PC-3 (cell line): ENCODE measurements at regions not wholly inside any gene's neighbourhood (a gene's known extent, or its start where the extent isn't known, plus 50 kb on each side); places are given as distances from the start of the nearest gene placed in this dataset.

Experiments used
- ATAC-seq: fragments of 200-7000 bp; cut with Tn5 transposase; 2 replicates; pipeline ENCODE4 v1.9.1; 2020; ENCODE audit warnings: mild to moderate bottlenecking, moderate library complexity
- BruUV-seq: library from RNA; stranded (reverse); fragments of 400-500 nt; replicated peaks from 2 replicates; lab custom pipeline; 2021; lab: Mats Ljungman, UMichigan
- CTCF ChIA-PET: fragments of 300-600 bp; sonication (Branson Sonifier 250); formaldehyde crosslinking; loops from one replicate; lab custom pipeline; 2022; ENCODE audit warnings: antibody characterized with exemption; lab: Charles Lee
- POLR2A ChIA-PET: fragments of 300-600 bp; sonication (Branson Sonifier 250); formaldehyde crosslinking; loops from one replicate; lab custom pipeline; 2022; ENCODE audit warnings: antibody characterized with exemption; ENCODE audit not compliant: unreplicated experiment; lab: Charles Lee
- DNase-seq: peaks from one replicate; pipeline ENCODE4 v3.0.0-alpha.2; 2015
- H2AFZ ChIP-seq: fragments of 300-600 bp; sonication (generic); 2 replicates; pipeline ENCODE4 v1.6.0; 2016; ENCODE audit warnings: antibody characterized with exemption, low read length
- H3F3A ChIP-seq: fragments of 300-600 bp; sonication (generic); one replicate; pipeline ENCODE4 v1.6.0; 2017; ENCODE audit warnings: antibody characterized with exemption, low read length, control low read depth, mild to moderate bottlenecking; ENCODE audit not compliant: unreplicated experiment
- H3K27ac ChIP-seq: fragments of 300-600 bp; sonication (generic); 2 replicates; pipeline ENCODE4 v1.5.1; 2016; ENCODE audit warnings: mild to moderate bottlenecking, low read length
- H3K27me3 ChIP-seq: fragments of 300-600 bp; sonication (generic); 2 replicates; pipeline ENCODE4 v1.6.1; 2016; ENCODE audit warnings: low read length, mixed read lengths
- H3K36me3 ChIP-seq: fragments of 300-600 bp; sonication (generic); 2 replicates; pipeline ENCODE4 v1.6.1; 2016; ENCODE audit warnings: low read depth, mixed run types, low read length, mixed read lengths
- H3K4me1 ChIP-seq: fragments of 300-600 bp; sonication (generic); 2 replicates; pipeline ENCODE4 v1.5.1; 2016; ENCODE audit warnings: low read length; ENCODE audit not compliant: insufficient read depth
- H3K4me2 ChIP-seq: fragments of 300-600 bp; sonication (generic); 2 replicates; pipeline ENCODE4 v1.6.0; 2016; ENCODE audit warnings: low read length
- H3K4me3 ChIP-seq: fragments of 300-600 bp; sonication (generic); 2 replicates; pipeline ENCODE4 v1.5.1; 2016; ENCODE audit warnings: mild to moderate bottlenecking, low read length, mixed read lengths
- H3K79me2 ChIP-seq: fragments of 300-600 bp; sonication (generic); 2 replicates; pipeline ENCODE4 v1.6.1; 2017; ENCODE audit warnings: low read length, mixed read lengths
- H3K9ac ChIP-seq: fragments of 300-600 bp; sonication (generic); 2 replicates; pipeline ENCODE4 v1.6.0; 2016; ENCODE audit warnings: mild to moderate bottlenecking, low read length
- H3K9me2 ChIP-seq: fragments of 300-600 bp; sonication (generic); replicated peaks from 2 replicates; pipeline ENCODE4 v1.6.1; 2016; ENCODE audit warnings: mixed run types, low read length, mixed read lengths
- H3K9me3 ChIP-seq: fragments of 300-600 bp; sonication (generic); 2 replicates; pipeline ENCODE4 v1.6.1; 2016; ENCODE audit warnings: low read length, mixed read lengths
- H4K20me1 ChIP-seq: fragments of 300-600 bp; sonication (generic); 2 replicates; pipeline ENCODE4 v1.6.1; 2016; ENCODE audit warnings: low read length, mixed read lengths
- CTCF ChIP-seq: fragments of 300-600 bp; sonication (generic); conservative IDR thresholded peaks from 2 replicates; pipeline ENCODE4 v1.5.1; 2017; ENCODE audit warnings: antibody characterized with exemption, low read depth, mild to moderate bottlenecking, low read length
- EZH2 ChIP-seq: fragments of 300-600 bp; sonication (generic); IDR thresholded peaks from one replicate; pipeline ENCODE4 v1.6.1; 2017; ENCODE audit warnings: antibody characterized with exemption, mild to moderate bottlenecking, low read length; ENCODE audit not compliant: unreplicated experiment
- EZH2phosphoT487 ChIP-seq: fragments of 300-600 bp; sonication (generic); IDR thresholded peaks from 2 replicates; pipeline ENCODE4 v1.6.1; 2018; ENCODE audit warnings: mild to moderate bottlenecking, antibody characterized with exemption, low read length, borderline replicate concordance
- intact Hi-C: fragments of 100-400 bp; cut with micrococcal nuclease; formaldehyde crosslinking; loops from 2 replicates; pipeline ENCODE4 v1.9.0; 2023

GRCh38 chr14:38867561-38868150 is 235.4 kb downstream of the SEC23A start:
- H3K79me2 ChIP-seq = no peaks in the 10 kb centered on the region
- no peak overlapping the region for H3K27ac ChIP-seq
- POLR2A ChIA-PET = no interaction called here
- CTCF ChIA-PET = interaction anchor here (1.5 kb wide), 2 partner anchors 146 to 148 kb away, joined by 3 to 6 read pairs; no protein-coding TSS in a partner anchor
- no peaks in the 10 kb centered on the region for H3F3A ChIP-seq
- ATAC-seq (peak; percentile 95), DNase-seq (peak; percentile 80)
- no peak overlapping the region; the same call in 1 of the 2 replicates for H2AFZ ChIP-seq
- H3K4me2 ChIP-seq = no peak overlapping the region
- H3K4me1 ChIP-seq = no peaks in the 10 kb centered on the region
- H3K9me3 ChIP-seq = no peaks in the 10 kb centered on the region
- intact Hi-C loops = loop anchor here (1.0 to 10.0 kb wide), 4 partner anchors 145 to 965 kb away; no protein-coding TSS in a partner anchor
- H3K9me2 ChIP-seq = no peaks in the 10 kb centered on the region
- BruUV-seq = no TSS peak
- no peak for TF ChIP-seq EZH2
- TF ChIP-seq CTCF = peak; percentile 94
- TF ChIP-seq EZH2phosphoT487 = no peak
- no peak overlapping the region for H3K9ac ChIP-seq
- H3K27me3 ChIP-seq = peaks cover 9% of the 10 kb centered on the region; the same call in 1 of the 2 replicates
- H3K4me3 ChIP-seq = no peak overlapping the region
- no peaks in the 10 kb centered on the region for H3K36me3 ChIP-seq
- no peaks in the 10 kb centered on the region for H4K20me1 ChIP-seq

- no peaks in the 10 kb centered on the region for H3K36me3 ChIP-seq
- no peak overlapping the region for H3K4me2 ChIP-seq
- BruUV-seq = no TSS peak
- H4K20me1 ChIP-seq = no peaks in the 10 kb centered on the region
- POLR2A ChIA-PET = no interaction called here
- H3K4me1 ChIP-seq = no peaks in the 10 kb centered on the region
- no peak for TF ChIP-seq EZH2
- no peak for TF ChIP-seq EZH2phosphoT487
- TF ChIP-seq CTCF = no peak
- CTCF ChIA-PET = no interaction called here
- H2AFZ ChIP-seq = no peak overlapping the region
- no peaks in the 10 kb centered on the region for H3K9me3 ChIP-seq
- no peaks in the 10 kb centered on the region for H3K9me2 ChIP-seq
- DNase-seq (no peak), ATAC-seq (no peak)
- H3K79me2 ChIP-seq = no peaks in the 10 kb centered on the region
- H3K4me3 ChIP-seq = no peak overlapping the region
- no peak overlapping the region for H3K9ac ChIP-seq
- H3K27me3 ChIP-seq = peaks cover 12% of the 10 kb centered on the region; the same call in 1 of the 2 replicates
- H3F3A ChIP-seq = no peaks in the 10 kb centered on the region
- H3K27ac ChIP-seq = no peak overlapping the region
- intact Hi-C loops = loop anchor here (5.0 to 10.0 kb wide), 2 partner anchors 262 to 964 kb away; no protein-coding TSS in a partner anchor
Observed at GRCh38 chr14:38866461-38866860, 236.6 kb downstream of the SEC23A start.

GRCh38 chr14:38862366-38862765 is 240.7 kb downstream of the SEC23A start:
- Histone ChIP-seq H4K20me1 (no peaks in the 10 kb centered on the region), H3K27ac (no peak overlapping the region), H3K9ac (no peak overlapping the region), H3K9me3 (no peaks in the 10 kb centered on the region), H3K9me2 (no peaks in the 10 kb centered on the region), H3F3A (no peaks in the 10 kb centered on the region), H3K4me1 (no peaks in the 10 kb centered on the region), H2AFZ (no peak overlapping the region), H3K79me2 (no peaks in the 10 kb centered on the region), H3K4me2 (no peak overlapping the region), H3K4me3 (no peak overlapping the region), H3K27me3 (peaks cover 23% of the 10 kb centered on the region; the same call in 1 of the 2 replicates), H3K36me3 (no peaks in the 10 kb centered on the region)
- ChIA-PET POLR2A (no interaction called here), CTCF (no interaction called here)
- DNase-seq (no peak), ATAC-seq (no peak)
- TF ChIP-seq EZH2 = no peak
- TF ChIP-seq EZH2phosphoT487 = no peak
- no peak for TF ChIP-seq CTCF
- no TSS peak for BruUV-seq
- intact Hi-C loops = loop anchor here (10.0 kb wide), 1 partner anchor 258 kb away; no protein-coding TSS in a partner anchor
